HEK293 (cell line): ENCODE measurements at regions not wholly inside any gene's neighbourhood (a gene's known extent, or its start where the extent isn't known, plus 50 kb on each side); places are given as distances from the start of the nearest gene placed in this dataset.

Source experiments
- CTCF ChIA-PET: fragments of 350-600 bp; formaldehyde crosslinking; extraction: SDS; loops from one replicate; lab custom pipeline; 2021; ENCODE audit warnings: antibody characterized with exemption; lab: Yijun Ruan, JAX
- POLR2A ChIA-PET: fragments of 300-600 bp; formaldehyde crosslinking; extraction: SDS; loops from one replicate; lab custom pipeline; 2020; ENCODE audit warnings: antibody characterized with exemption, inconsistent platforms; lab: Yijun Ruan, JAX
- H3K27ac ChIP-seq: fragments of 200-500 bp; sonication (Bioruptor generic); 2 replicates; pipeline ENCODE4 v1.5.1; 2014; ENCODE audit warnings: low read depth, low read length, control low read depth, inconsistent platforms; ENCODE audit errors: extremely low read depth
- H3K36me3 ChIP-seq, 2 experiments: fragments of 200-500 bp in 1 of 2; sonication (Bioruptor generic) in 1 of 2; 1 replicate in 1 of 2; 2 replicates in 1 of 2; pipeline ENCODE4 v1.5.1; 2014 to 2017; ENCODE audit warnings: inconsistent platforms in 2 of 2, low read length in 2 of 2; ENCODE audit not compliant: control insufficient read depth in 2 of 2, insufficient read depth in 1 of 2
- H3K4me1 ChIP-seq: fragments of 200-500 bp; sonication (Bioruptor generic); 2 replicates; pipeline ENCODE4 v1.5.1; 2014; ENCODE audit warnings: mild to moderate bottlenecking, low read length, inconsistent platforms; ENCODE audit not compliant: control insufficient read depth, insufficient read depth
- H3K4me3 ChIP-seq: 2 replicates; pipeline ENCODE4 v1.5.1; 2011; ENCODE audit warnings: low read depth, mild to moderate bottlenecking, control low read depth, low read length, moderate library complexity
- H3K9me3 ChIP-seq: fragments of 200-500 bp; sonication (Bioruptor generic); 2 replicates; pipeline ENCODE4 v1.5.1; 2014; ENCODE audit warnings: low read depth, low read length, inconsistent platforms; ENCODE audit not compliant: control insufficient read depth, insufficient read depth
- BCL6B ChIP-seq: fragments of 450-650 bp; formaldehyde crosslinking; IDR thresholded peaks from 2 replicates; pipeline ENCODE4 v1.5.1; 2017; ENCODE audit warnings: missing biosample characterization, missing genetic modification characterization
- KLF8 ChIP-seq: fragments of 450-650 bp; formaldehyde crosslinking; IDR thresholded peaks from 2 replicates; pipeline ENCODE4 v1.5.1; 2016; ENCODE audit warnings: missing biosample characterization, missing genetic modification characterization
- MEIS1 ChIP-seq: sonication (generic); formaldehyde crosslinking; IDR thresholded peaks from 2 replicates; pipeline ENCODE4 v1.8.1; 2022; ENCODE audit warnings: missing genetic modification reagents, mild to moderate bottlenecking, borderline replicate concordance
- PRDM2 ChIP-seq: fragments of 450-650 bp; formaldehyde crosslinking; IDR thresholded peaks from 2 replicates; pipeline ENCODE4 v1.5.1; 2016; ENCODE audit warnings: missing biosample characterization, missing genetic modification characterization, borderline replicate concordance
- ZBTB21 ChIP-seq: fragments of 450-650 bp; formaldehyde crosslinking; IDR thresholded peaks from 2 replicates; pipeline ENCODE4 v1.5.1; 2017; ENCODE audit warnings: missing biosample characterization, missing genetic modification characterization
- ZFP37 ChIP-seq: fragments of 450-650 bp; formaldehyde crosslinking; IDR thresholded peaks from 2 replicates; pipeline ENCODE4 v1.5.1; 2016; ENCODE audit warnings: missing biosample characterization, missing genetic modification characterization
- ZNF132 ChIP-seq: fragments of 450-650 bp; formaldehyde crosslinking; IDR thresholded peaks from 2 replicates; pipeline ENCODE4 v1.5.1; 2017; ENCODE audit warnings: missing biosample characterization, missing genetic modification characterization, borderline replicate concordance
- ZNF138 ChIP-seq: fragments of 450-650 bp; formaldehyde crosslinking; IDR thresholded peaks from 2 replicates; pipeline ENCODE4 v1.5.1; 2016; ENCODE audit warnings: missing biosample characterization, missing genetic modification characterization, borderline replicate concordance
- ZNF140 ChIP-seq: fragments of 450-650 bp; formaldehyde crosslinking; IDR thresholded peaks from 2 replicates; pipeline ENCODE4 v1.5.1; 2016; ENCODE audit warnings: missing biosample characterization, missing genetic modification characterization
- ZNF16 ChIP-seq: fragments of 450-650 bp; formaldehyde crosslinking; IDR thresholded peaks from 2 replicates; pipeline ENCODE4 v1.5.1; 2016; ENCODE audit warnings: low read depth, missing biosample characterization, missing genetic modification characterization
- ZNF23 ChIP-seq: fragments of 450-650 bp; formaldehyde crosslinking; IDR thresholded peaks from 2 replicates; pipeline ENCODE4 v1.5.1; 2016; ENCODE audit warnings: missing biosample characterization, missing genetic modification characterization, borderline replicate concordance
- ZNF26 ChIP-seq: fragments of 450-650 bp; formaldehyde crosslinking; IDR thresholded peaks from 2 replicates; pipeline ENCODE4 v1.5.1; 2016; ENCODE audit warnings: missing biosample characterization, missing genetic modification characterization
- ZNF311 ChIP-seq: fragments of 450-650 bp; formaldehyde crosslinking; IDR thresholded peaks from 2 replicates; pipeline ENCODE4 v1.5.1; 2017; ENCODE audit warnings: missing biosample characterization, missing genetic modification characterization, borderline replicate concordance
- ZNF426 ChIP-seq: fragments of 450-650 bp; formaldehyde crosslinking; IDR thresholded peaks from 2 replicates; pipeline ENCODE4 v1.5.1; 2017; ENCODE audit warnings: missing biosample characterization, missing genetic modification characterization, mild to moderate bottlenecking, inconsistent platforms, moderate library complexity
- ZNF433 ChIP-seq: fragments of 450-650 bp; formaldehyde crosslinking; IDR thresholded peaks from 2 replicates; pipeline ENCODE4 v1.5.1; 2016; ENCODE audit warnings: missing biosample characterization, missing genetic modification characterization, low read depth
- ZNF501 ChIP-seq: fragments of 450-650 bp; formaldehyde crosslinking; IDR thresholded peaks from 2 replicates; pipeline ENCODE4 v1.5.1; 2016; ENCODE audit warnings: missing biosample characterization, missing genetic modification characterization
- ZNF596 ChIP-seq: fragments of 450-650 bp; IDR thresholded peaks from 2 replicates; pipeline ENCODE4 v1.5.0; 2018; ENCODE audit warnings: missing biosample characterization, mild to moderate bottlenecking, missing genetic modification characterization, moderate library complexity
- ZNF623 ChIP-seq: fragments of 450-650 bp; formaldehyde crosslinking; IDR thresholded peaks from 2 replicates; pipeline ENCODE4 v1.5.1; 2016; ENCODE audit warnings: missing biosample characterization, missing genetic modification characterization
- ZNF76 ChIP-seq: fragments of 450-650 bp; formaldehyde crosslinking; IDR thresholded peaks from 2 replicates; pipeline ENCODE4; 2016; ENCODE audit warnings: low read depth, missing biosample characterization, missing genetic modification characterization, borderline replicate concordance
- ZNF837 ChIP-seq: fragments of 450-650 bp; formaldehyde crosslinking; IDR thresholded peaks from 2 replicates; pipeline ENCODE4 v1.5.1; 2016; ENCODE audit warnings: missing biosample characterization, missing genetic modification characterization
- ZSCAN16 ChIP-seq: fragments of 450-650 bp; formaldehyde crosslinking; IDR thresholded peaks from 2 replicates; pipeline ENCODE4 v1.5.1; 2016; ENCODE audit warnings: missing biosample characterization, missing genetic modification characterization

GRCh38 chr3:28950614-28951013 is 330.3 kb upstream of the RBMS3 start (continued):
- no peak for TF ChIP-seq ZNF16 (tag by site-specific recombination)
- no peak for TF ChIP-seq ZNF501 (tag by site-specific recombination)
- no peak for TF ChIP-seq ZNF132 (tag by site-specific recombination)
- TF ChIP-seq PRDM2 (tag by site-specific recombination): no peak
- TF ChIP-seq ZNF26: no peak
- no peak for TF ChIP-seq ZNF837 (tag by site-specific recombination)
- TF ChIP-seq BCL6B (tag by site-specific recombination): no peak
- no peak for TF ChIP-seq ZNF596 (tag by site-specific recombination)
- no peak for TF ChIP-seq MEIS1
- TF ChIP-seq ZNF311 (tag by site-specific recombination): no peak

- H3K9me3 ChIP-seq: no peaks in the 10 kb centered on the region
- H3K36me3 ChIP-seq: no peaks in the 10 kb centered on the region
- CTCF ChIA-PET: interaction anchor here (0.7 kb wide), 1 partner anchor 1220 kb away, joined by 4 read pairs; no protein-coding TSS in a partner anchor
- no peak overlapping the region for H3K27ac ChIP-seq
- POLR2A ChIA-PET: no interaction called here
- H3K4me3 ChIP-seq: no peak overlapping the region
- no peaks in the 10 kb centered on the region for H3K4me1 ChIP-seq
- TF ChIP-seq ZFP37 (tag by site-specific recombination) (no peak), ZNF140 (tag by site-specific recombination) (no peak), ZBTB21 (tag by site-specific recombination) (no peak)
Measured at GRCh38 chr3:28951772-28952556, 328.9 kb upstream of the RBMS3 start.

- no peaks in the 10 kb centered on the region for H3K9me3 ChIP-seq
- no peak overlapping the region for H3K27ac ChIP-seq
- H3K36me3 ChIP-seq: no peaks in the 10 kb centered on the region
- ChIA-PET POLR2A (no interaction called here), CTCF (no interaction called here)
- TF ChIP-seq ZNF426 (tag by site-specific recombination): no peak
- no peak for TF ChIP-seq ZNF76 (tag by site-specific recombination)
- TF ChIP-seq KLF8: no peak
- no peak for TF ChIP-seq ZNF623 (tag by site-specific recombination)
- TF ChIP-seq ZNF433: no peak
- no peak for TF ChIP-seq ZNF23
- TF ChIP-seq ZNF138 (tag by site-specific recombination): no peak
- no peak for TF ChIP-seq ZSCAN16 (tag by site-specific recombination)
- H3K4me3 ChIP-seq: no peak overlapping the region
- H3K4me1 ChIP-seq: no peaks in the 10 kb centered on the region
Measured at GRCh38 chr3:28958656-28959055, 322.2 kb upstream of the RBMS3 start.
